HG03521 (cell line): ENCODE measurements at regions not wholly inside any gene's neighbourhood (a gene's known extent, or its start where the extent isn't known, plus 50 kb on each side); places are given as distances from the start of the nearest gene placed in this dataset.

Experiments used
- ATAC-seq: cut with Tn5 transposase; IDR thresholded peaks from one replicate; pipeline ENCODE4 v1.9.1; 2021; ENCODE audit warnings: mild to moderate bottlenecking, moderate library complexity; ENCODE audit not compliant: unreplicated experiment

- ATAC-seq = no peak
Observed at GRCh38 chr2:186274936-186275575, 211.0 kb upstream of the ZC3H15 start.

DNA sequence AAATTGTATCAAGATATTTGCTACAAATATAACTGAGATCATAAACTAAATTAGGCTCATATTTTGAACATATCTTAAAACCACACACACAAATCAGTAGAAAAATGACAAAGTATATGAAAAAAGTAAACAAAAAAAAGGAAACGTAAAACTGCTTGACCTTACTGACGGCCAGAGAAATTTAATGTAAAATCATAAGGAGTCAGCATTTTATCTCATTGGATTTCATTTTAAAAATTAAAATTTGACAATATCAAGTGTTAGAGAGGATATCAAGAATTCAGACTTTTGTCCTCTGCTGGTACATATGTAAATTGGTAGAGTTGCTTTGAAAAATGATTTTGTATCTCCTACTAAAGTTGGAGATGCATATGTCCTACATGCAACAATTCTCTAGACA, 209.2 kb upstream of the ZC3H15 start:
- no peak for ATAC-seq

DNA sequence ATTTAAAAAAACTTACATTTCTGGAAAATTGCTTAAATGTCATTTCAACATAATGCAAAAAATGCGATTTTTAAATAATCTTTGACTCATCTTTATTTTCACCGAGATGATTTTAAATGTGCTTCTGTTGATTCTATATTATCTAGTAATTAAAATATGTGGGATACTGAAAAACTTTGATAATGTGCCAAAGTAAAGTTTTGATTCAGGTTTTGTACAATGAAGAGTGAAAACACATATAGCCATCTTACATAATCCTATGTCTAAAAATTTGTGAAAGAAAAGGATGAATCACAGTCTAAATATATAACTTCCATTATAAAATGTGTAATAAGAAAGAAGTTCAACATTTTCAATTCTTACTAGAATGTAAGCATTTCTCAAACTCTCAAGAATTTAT, 204.3 kb upstream of the ZC3H15 start:
- ATAC-seq = no peak

GRCh38 chr2:186294248-186294888, 191.7 kb upstream of the ZC3H15 start:
- no peak for ATAC-seq

- no peak for ATAC-seq
Observed at GRCh38 chr2:186299610-186300009, 186.4 kb upstream of the ZC3H15 start.

DNA sequence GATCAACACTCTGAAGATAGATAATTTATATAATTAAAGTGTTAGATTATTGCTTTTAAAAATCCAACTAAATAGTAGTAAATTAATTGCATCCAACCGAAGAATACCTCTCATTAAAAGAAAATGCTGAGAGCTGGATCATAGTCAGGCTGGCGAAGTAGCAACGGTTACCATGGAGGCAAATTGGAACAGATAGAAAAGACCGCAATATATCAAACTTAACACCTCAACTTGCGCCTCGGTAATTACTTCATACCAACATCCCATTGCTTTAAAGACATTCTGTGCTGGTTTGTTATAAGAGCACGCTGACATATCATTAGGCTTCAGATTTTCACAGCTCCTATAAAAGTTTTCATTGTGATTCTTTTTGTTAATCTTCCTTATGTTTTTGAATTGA, 183.8 kb upstream of the ZC3H15 start:
- ATAC-seq = no peak

DNA sequence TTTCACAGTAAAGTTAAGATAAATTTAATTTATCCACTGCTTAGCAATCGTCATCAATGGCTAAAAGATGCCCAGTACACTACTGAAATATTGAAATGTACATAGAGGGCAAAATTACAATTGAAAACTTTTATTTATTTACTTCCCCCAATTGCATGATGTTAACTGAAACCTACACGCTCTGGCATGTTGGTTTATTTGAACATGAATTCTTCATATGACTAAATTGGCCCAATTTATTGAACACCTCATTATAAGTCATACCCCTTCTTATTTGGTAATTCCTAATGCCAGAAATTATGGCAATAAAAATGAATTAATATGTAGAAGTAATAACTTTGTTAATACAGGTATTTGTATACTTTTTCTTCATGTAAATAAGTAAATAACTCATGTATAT, 183.0 kb upstream of the ZC3H15 start:
- ATAC-seq = no peak

GRCh38 chr2:186304064-186304463, 182.0 kb upstream of the ZC3H15 start:
- no peak for ATAC-seq

DNA sequence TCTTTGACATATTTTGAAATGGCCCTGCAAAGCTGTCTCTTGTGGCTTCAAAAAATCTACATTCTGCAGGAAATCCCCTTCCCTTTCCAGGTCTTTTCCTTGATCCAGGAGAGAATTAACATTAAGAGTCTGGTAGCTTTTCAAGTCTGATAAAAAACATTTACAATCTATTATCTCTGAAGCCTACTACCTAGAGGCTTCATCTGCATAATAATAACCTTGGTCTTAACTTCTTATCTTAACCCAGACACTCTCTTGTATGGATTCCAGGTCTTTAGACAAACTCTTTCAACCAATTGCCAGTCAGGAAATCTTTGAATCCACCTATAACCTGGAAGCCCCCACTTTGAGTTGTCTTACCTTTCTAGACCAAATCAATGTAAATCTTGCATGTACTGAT, 179.3 kb upstream of the ZC3H15 start:
- ATAC-seq = no peak

DNA sequence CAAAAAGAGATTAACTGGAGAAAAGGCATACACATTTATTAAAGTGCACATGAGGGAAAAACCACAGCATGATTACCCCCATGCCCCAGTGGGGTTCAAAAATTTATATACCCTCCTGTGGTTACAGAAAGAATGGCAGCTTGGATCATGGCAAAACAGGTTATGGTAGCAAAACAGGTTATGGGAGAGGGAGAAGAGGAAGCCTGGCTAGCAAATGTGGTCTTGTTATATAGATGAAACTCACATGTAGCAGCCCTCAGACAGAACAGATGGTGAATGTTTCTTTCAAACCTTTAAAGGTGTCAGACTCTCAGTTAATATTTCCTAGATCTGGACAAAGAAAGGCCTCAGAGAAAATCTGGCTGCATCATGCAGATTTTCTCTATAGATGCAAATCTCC, 178.2 kb upstream of the ZC3H15 start:
- no peak for ATAC-seq

GRCh38 chr2:186308347-186308746, 177.7 kb upstream of the ZC3H15 start:
- no peak for ATAC-seq

GRCh38 chr2:186309901-186310300, 176.2 kb upstream of the ZC3H15 start:
- no peak for ATAC-seq

- no peak for ATAC-seq
Observed at GRCh38 chr2:186319105-186319504, 167.0 kb upstream of the ZC3H15 start.

DNA sequence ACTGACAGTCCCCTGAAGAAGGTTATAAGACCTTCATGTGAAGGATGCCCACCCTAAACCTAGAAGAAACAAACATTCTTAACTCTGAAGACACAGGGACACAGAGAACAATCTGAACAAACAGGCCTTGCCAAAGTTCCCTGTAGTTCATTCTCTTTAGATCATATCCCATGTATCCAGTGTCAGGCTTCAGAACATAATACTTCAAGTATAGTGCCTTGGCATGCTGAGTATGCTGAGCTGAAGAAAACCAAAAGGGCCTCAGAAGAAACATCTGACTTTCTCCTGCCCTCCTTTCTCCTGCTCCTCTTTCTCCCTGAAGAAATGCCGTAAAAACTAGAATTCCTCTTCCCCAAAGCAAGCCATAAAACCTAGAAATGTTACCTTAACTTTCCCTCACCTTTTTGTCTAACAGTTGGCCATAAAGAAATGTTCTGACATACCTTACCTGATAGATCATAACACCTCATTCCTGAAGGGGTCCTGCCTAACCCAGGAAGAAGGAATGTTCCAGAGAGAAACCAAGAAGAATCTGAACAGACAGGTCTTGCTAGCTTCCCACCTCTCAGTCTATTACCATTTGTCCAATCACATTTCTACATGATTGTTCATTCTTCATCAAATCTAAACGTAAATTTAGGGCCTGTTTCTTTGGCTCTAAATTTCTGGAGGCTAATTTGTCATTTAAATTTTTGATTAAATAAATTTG, 160.1 kb upstream of the ZC3H15 start:
- ATAC-seq = no peak

DNA sequence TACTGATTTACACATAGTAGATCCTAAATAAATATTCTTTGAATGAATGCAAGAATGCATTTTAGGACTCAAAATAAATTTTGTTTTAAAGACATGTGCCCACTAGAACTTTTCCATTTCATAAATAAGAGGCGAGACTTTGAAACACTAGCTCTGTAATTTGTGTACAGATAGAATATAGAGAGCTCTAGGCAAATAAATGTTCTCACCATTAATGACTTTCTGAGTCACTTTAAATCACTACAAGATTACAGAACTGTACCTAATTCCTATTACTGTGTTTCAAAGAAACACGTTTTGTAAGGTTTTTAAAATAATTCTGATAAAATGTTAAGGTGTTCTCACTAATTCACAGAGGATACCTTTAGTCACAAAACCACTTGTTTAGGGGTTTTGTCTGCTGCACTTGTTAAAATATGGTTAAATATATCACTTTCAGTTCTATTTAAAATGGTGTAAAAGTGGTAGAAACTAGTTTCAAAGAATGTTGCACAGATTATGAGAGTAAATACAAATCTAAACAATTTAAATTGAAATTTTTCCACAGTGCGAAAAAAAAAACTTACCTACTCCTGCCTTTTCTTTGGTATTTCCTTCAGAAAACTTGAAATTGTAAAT, 158.7 kb upstream of the ZC3H15 start:
- ATAC-seq = peak; percentile 78

DNA sequence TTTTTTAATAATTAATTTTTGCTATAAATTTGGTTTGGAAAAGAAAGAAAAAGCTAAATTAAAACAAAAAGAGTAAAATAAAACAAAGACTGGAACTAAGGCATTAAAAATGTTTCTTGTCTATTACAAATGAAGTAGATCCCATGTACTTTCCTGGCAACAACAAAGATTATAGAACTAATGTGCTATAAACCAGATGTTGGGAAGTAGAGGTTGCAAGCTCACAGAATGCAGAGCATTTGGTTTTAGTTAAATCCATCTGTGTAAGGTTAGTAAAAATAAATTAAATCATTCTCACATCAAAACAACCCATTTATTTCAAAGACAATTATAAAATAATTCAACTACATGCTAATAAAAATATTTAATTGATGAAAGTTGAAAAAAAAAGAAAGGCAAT, 157.2 kb upstream of the ZC3H15 start:
- no peak for ATAC-seq

- ATAC-seq = no peak
Observed at GRCh38 chr2:186330050-186330449, 156.0 kb upstream of the ZC3H15 start.

DNA sequence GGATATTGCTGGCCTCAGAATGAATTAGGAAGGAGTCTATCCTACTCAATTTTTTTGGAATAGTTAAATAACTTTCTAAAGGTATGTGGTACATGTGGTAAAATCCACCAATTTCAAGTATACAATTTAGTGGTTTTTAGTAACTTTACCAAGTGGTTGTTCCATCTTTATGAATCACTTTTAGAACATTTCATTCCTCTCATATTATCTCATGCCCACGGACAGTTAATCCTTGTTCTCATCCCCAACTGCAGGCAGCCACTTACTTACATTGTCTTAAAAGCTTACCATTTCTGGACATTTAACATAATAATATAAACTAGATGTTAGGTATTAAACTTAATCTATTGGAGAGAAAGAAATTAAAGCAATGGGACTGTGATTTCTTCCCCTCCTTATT, 146.3 kb upstream of the ZC3H15 start:
- no peak for ATAC-seq

DNA sequence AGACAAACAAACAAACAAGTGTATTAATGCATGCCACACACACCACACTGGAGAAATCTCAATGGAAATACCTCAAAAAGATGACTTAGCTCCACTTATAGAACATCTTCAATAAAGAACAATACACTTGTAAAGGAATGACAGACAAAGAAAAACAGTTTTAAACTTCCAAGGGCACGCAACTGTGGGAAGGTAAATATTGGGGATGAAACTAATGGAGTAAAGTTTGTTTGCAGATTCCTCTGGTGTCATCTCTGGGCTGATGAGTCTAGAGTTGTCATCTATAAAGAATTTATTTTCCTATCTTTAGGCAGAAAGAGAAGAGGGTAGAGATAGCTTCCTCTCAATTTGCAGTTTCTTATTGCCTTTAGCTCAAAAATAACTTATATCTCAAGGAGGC, 144.0 kb upstream of the ZC3H15 start:
- no peak for ATAC-seq

DNA sequence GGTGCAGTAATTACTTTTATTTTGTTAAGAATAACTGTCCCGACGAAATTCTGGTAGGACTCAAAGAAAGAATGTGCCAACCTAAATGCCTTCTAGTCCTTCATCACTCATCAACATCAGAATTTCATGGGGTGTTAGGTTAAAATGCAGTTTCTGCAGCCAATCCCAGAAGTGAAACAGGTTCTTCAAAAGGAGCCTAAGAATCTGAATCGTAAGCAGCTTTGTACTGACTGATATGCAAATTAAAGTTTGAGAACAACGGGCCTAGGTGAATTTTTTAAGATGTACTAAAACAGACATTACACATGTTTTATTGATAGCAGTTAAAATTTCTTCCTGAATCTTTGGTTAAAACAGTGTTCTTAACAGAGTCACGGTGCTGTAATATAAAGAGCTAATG, 140.3 kb upstream of the ZC3H15 start:
- ATAC-seq = no peak

- no peak for ATAC-seq
Observed at GRCh38 chr2:186346216-186346615, 139.8 kb upstream of the ZC3H15 start.

- no peak for ATAC-seq
Observed at GRCh38 chr2:186347472-186347871, 138.6 kb upstream of the ZC3H15 start.
